ENCODE measurements at regions not wholly inside any gene's neighbourhood (a gene's known extent, or its start where the extent isn't known, plus 50 kb on each side); places are given as distances from the start of the nearest gene placed in this dataset.

- Histone ChIP-seq H3K9me3 (ENCODE audit: insufficient read depth, low read length) (no peaks in the 10 kb centered on the region), H3K9ac (ENCODE audit: low read length) (no peak overlapping the region)
- TF ChIP-seq CTCF (IDR thresholded peaks at IDR 0.05; ENCODE audit: insufficient read depth, low read length, poor library complexity, severe bottlenecking) (no peak), EZH2phosphoT487 (conservative IDR thresholded peaks at IDR 0.05; ENCODE audit: low read length) (no peak)
Observed at GRCh38 chr2:65686928-65687521, 254.6 kb upstream of the SPRED2 start.

GRCh38 chr2:65681503-65681902 is 249.1 kb upstream of the SPRED2 start:
- Histone ChIP-seq H3K27me3 (ENCODE audit: low read length) (no peaks in the 10 kb centered on the region), H3K79me2 (ENCODE audit: insufficient read depth, low read length) (no peaks in the 10 kb centered on the region), H3K9me3 (ENCODE audit: insufficient read depth, low read length) (no peaks in the 10 kb centered on the region), H3K9me2 (replicated peaks; ENCODE audit: insufficient read depth, low read length) (no peaks in the 10 kb centered on the region), H3K4me3 (ENCODE audit: insufficient read depth, low read length, poor library complexity, severe bottlenecking) (no peak overlapping the region), H3K4me2 (ENCODE audit: low read depth, low read length, poor library complexity, severe bottlenecking) (no peak overlapping the region), H3K9ac (ENCODE audit: low read length) (no peak overlapping the region), H2AFZ (ENCODE audit: low read depth, low read length, severe bottlenecking) (no peak overlapping the region), H4K20me1 (ENCODE audit: low read depth, low read length) (no peaks in the 10 kb centered on the region), H3K27ac (ENCODE audit: low read depth, low read length) (no peak overlapping the region), H3F3A (ENCODE audit: insufficient read depth) (no peaks in the 10 kb centered on the region), H3K36me3 (ENCODE audit: low read length) (no peaks in the 10 kb centered on the region)
- no peak for TF ChIP-seq CTCF (IDR thresholded peaks at IDR 0.05; ENCODE audit: insufficient read depth, low read length, poor library complexity, severe bottlenecking)
- TF ChIP-seq EZH2phosphoT487 (conservative IDR thresholded peaks at IDR 0.05; ENCODE audit: low read length): no peak

More at GRCh38 chr2:65686928-65687521, 254.6 kb upstream of the SPRED2 start:
- Histone ChIP-seq H3K4me3 (ENCODE audit: insufficient read depth, low read length, poor library complexity, severe bottlenecking) (no peak overlapping the region), H3F3A (ENCODE audit: insufficient read depth) (no peaks in the 10 kb centered on the region), H3K27me3 (ENCODE audit: low read length) (no peaks in the 10 kb centered on the region), H3K36me3 (ENCODE audit: low read length) (no peaks in the 10 kb centered on the region), H4K20me1 (ENCODE audit: low read depth, low read length) (no peaks in the 10 kb centered on the region), H3K27ac (ENCODE audit: low read depth, low read length) (no peak overlapping the region), H3K4me2 (ENCODE audit: low read depth, low read length, poor library complexity, severe bottlenecking) (no peak overlapping the region), H3K79me2 (ENCODE audit: insufficient read depth, low read length) (no peaks in the 10 kb centered on the region), H3K9me2 (replicated peaks; ENCODE audit: insufficient read depth, low read length) (no peaks in the 10 kb centered on the region), H2AFZ (ENCODE audit: low read depth, low read length, severe bottlenecking) (no peak overlapping the region)

- Histone ChIP-seq H3K9me3 (ENCODE audit: insufficient read depth, low read length) (no peaks in the 10 kb centered on the region), H3K4me3 (ENCODE audit: insufficient read depth, low read length, poor library complexity, severe bottlenecking) (no peak overlapping the region), H3K9me2 (replicated peaks; ENCODE audit: insufficient read depth, low read length) (no peaks in the 10 kb centered on the region), H3K9ac (ENCODE audit: low read length) (no peak overlapping the region), H3K79me2 (ENCODE audit: insufficient read depth, low read length) (no peaks in the 10 kb centered on the region), H2AFZ (ENCODE audit: low read depth, low read length, severe bottlenecking) (no peak overlapping the region), H3K36me3 (ENCODE audit: low read length) (no peaks in the 10 kb centered on the region), H4K20me1 (ENCODE audit: low read depth, low read length) (no peaks in the 10 kb centered on the region), H3K27ac (ENCODE audit: low read depth, low read length) (no peak overlapping the region), H3K27me3 (ENCODE audit: low read length) (no peaks in the 10 kb centered on the region), H3K4me2 (ENCODE audit: low read depth, low read length, poor library complexity, severe bottlenecking) (no peak overlapping the region), H3F3A (ENCODE audit: insufficient read depth) (no peaks in the 10 kb centered on the region)
- TF ChIP-seq CTCF (IDR thresholded peaks at IDR 0.05; ENCODE audit: insufficient read depth, low read length, poor library complexity, severe bottlenecking): no peak
- no peak for TF ChIP-seq EZH2phosphoT487 (conservative IDR thresholded peaks at IDR 0.05; ENCODE audit: low read length)
Observed at GRCh38 chr2:65678779-65679391, 246.5 kb upstream of the SPRED2 start.
